Endothelial cell of umbilical vein (primary cell): ENCODE measurements at regions not wholly inside any gene's neighbourhood (a gene's known extent, or its start where the extent isn't known, plus 50 kb on each side); places are given as distances from the start of the nearest gene placed in this dataset.

Experiments
- BruUV-seq: library from RNA; stranded (reverse); fragments of 400-500 nt; replicated peaks from 2 replicates; lab custom pipeline; 2021; lab: Mats Ljungman, UMichigan
- CTCF ChIA-PET: fragments of 300-600, 350-600 bp; sonication (Branson Sonifier 250); formaldehyde crosslinking; loops from one replicate; lab custom pipeline; 2021; ENCODE audit warnings: antibody characterized with exemption, inconsistent platforms; lab: Charles Lee
- POLR2A ChIA-PET: fragments of 300-600, 350-600 bp; sonication (Branson Sonifier 250); formaldehyde crosslinking; loops from one replicate; lab custom pipeline; 2021; ENCODE audit warnings: antibody characterized with exemption, inconsistent platforms; lab: Charles Lee
- DNase-seq: peaks from one replicate; pipeline ENCODE4 v3.0.0-alpha.2; 2011; ENCODE audit warnings: low read depth, low spot score
- FAIRE-seq: peaks from 2 replicates; lab custom pipeline; 2011; peaks lifted over from hg19 to GRCh38; lab: Jason Lieb, UNC
- H2AFZ ChIP-seq: 2 replicates; pipeline ENCODE4 v1.6.0; 2012; ENCODE audit warnings: low read depth, low read length, control low read depth, inconsistent platforms
- H3K27ac ChIP-seq: 2 replicates; pipeline ENCODE4 v1.5.1; 2011; ENCODE audit warnings: low read depth, mild to moderate bottlenecking, control low read depth, low read length, moderate library complexity; ENCODE audit not compliant: insufficient read depth
- H3K27me3 ChIP-seq, 2 experiments: 2 replicates each; pipeline versions ENCODE4 v1.6.0 to v1.6.1; 2011; ENCODE audit warnings: low read length in 2 of 2, mixed read lengths in 1 of 2; ENCODE audit not compliant: control insufficient read depth in 2 of 2, insufficient read depth in 2 of 2
- H3K36me3 ChIP-seq, 2 experiments: 2 replicates in 1 of 2; 3 replicates in 1 of 2; pipeline ENCODE4 v1.5.1; 2011; ENCODE audit warnings: low read length in 2 of 2, mild to moderate bottlenecking in 1 of 2, moderate library complexity in 1 of 2; ENCODE audit not compliant: control insufficient read depth in 2 of 2, insufficient read depth in 2 of 2; ENCODE audit errors: extremely low read depth in 1 of 2
- H3K4me1 ChIP-seq: 3 replicates; pipeline ENCODE4 v1.5.1; 2011; ENCODE audit warnings: mild to moderate bottlenecking, low read length; ENCODE audit not compliant: control insufficient read depth, insufficient read depth; ENCODE audit errors: extremely low read depth
- H3K4me2 ChIP-seq: 2 replicates; pipeline ENCODE4 v1.6.1; 2011; ENCODE audit warnings: low read length, control low read depth, mixed read lengths; ENCODE audit not compliant: insufficient read depth
- H3K4me3 ChIP-seq, 3 experiments: fragments of 200-600 bp in 1 of 3; sonication (generic), shearing (Covaris generic) in 1 of 3; replicated peaks in 1 of 3; 2 replicates each; pipeline ENCODE4 v1.5.1; 2011 to 2016; ENCODE audit warnings: control low read depth in 3 of 3, low read length in 3 of 3, mild to moderate bottlenecking in 2 of 3, inconsistent platforms in 1 of 3, low read depth in 1 of 3, moderate library complexity in 1 of 3; ENCODE audit not compliant: insufficient read depth in 1 of 3
- H3K79me2 ChIP-seq: 2 replicates; pipeline ENCODE4 v1.6.0; 2012; ENCODE audit warnings: low read length, inconsistent platforms; ENCODE audit not compliant: control insufficient read depth, insufficient read depth
- H3K9ac ChIP-seq: replicated peaks from 2 replicates; pipeline ENCODE3; 2011; ENCODE audit warnings: low read length, control low read depth; ENCODE audit not compliant: insufficient read depth; ENCODE audit errors: extremely low read depth
- H3K9me1 ChIP-seq: replicated peaks from 3 replicates; pipeline ENCODE4 v1.6.0; 2011; ENCODE audit warnings: mild to moderate bottlenecking, low read length; ENCODE audit not compliant: control insufficient read depth, insufficient read depth; ENCODE audit errors: extremely low read depth
- H3K9me3 ChIP-seq: replicated peaks from 2 replicates; pipeline ENCODE4 v1.5.1; 2012; ENCODE audit warnings: low read length, inconsistent platforms; ENCODE audit not compliant: control insufficient read depth, insufficient read depth
- H4K20me1 ChIP-seq: replicated peaks from 2 replicates; pipeline ENCODE3; 2011; ENCODE audit warnings: mild to moderate bottlenecking, low read length; ENCODE audit not compliant: control insufficient read depth, insufficient read depth; ENCODE audit errors: extremely low read depth
- CTCF ChIP-seq, 2 donors: IDR thresholded peaks; 1 replicate in 1 of 2; 2 replicates in 1 of 2; pipeline ENCODE4 v1.5.1; 2011; ENCODE audit warnings: low read length in 2 of 2, mild to moderate bottlenecking in 2 of 2, moderate library complexity in 2 of 2, control low read depth in 1 of 2, inconsistent platforms in 1 of 2, low read depth in 1 of 2; ENCODE audit not compliant: insufficient read depth in 1 of 2; ENCODE audit errors: extremely low read depth in 1 of 2
- EZH2 ChIP-seq: IDR thresholded peaks from 2 replicates; pipeline ENCODE4 v1.6.1; 2012; ENCODE audit warnings: borderline replicate concordance, low read depth, mild to moderate bottlenecking, moderate library complexity, low read length, inconsistent platforms; ENCODE audit not compliant: severe bottlenecking
- FOS ChIP-seq: IDR thresholded peaks from 2 replicates; pipeline ENCODE4 v1.6.1; 2011; ENCODE audit warnings: mild to moderate bottlenecking, low read length, moderate library complexity, borderline replicate concordance; ENCODE audit not compliant: insufficient read depth
- GATA2 ChIP-seq: IDR thresholded peaks from 2 replicates; pipeline ENCODE4 v1.7.0; 2011; ENCODE audit warnings: low read depth, mild to moderate bottlenecking, moderate library complexity, mixed read lengths, low read length; ENCODE audit not compliant: insufficient read length, insufficient read depth
- JUN ChIP-seq: IDR thresholded peaks from 2 replicates; pipeline ENCODE4 v1.6.1; 2011; ENCODE audit warnings: borderline replicate concordance, low read depth; ENCODE audit not compliant: insufficient read length, insufficient read depth
- MAX ChIP-seq: IDR thresholded peaks from 2 replicates; pipeline ENCODE4 v1.6.1; 2011; ENCODE audit not compliant: insufficient read depth, insufficient read length
- MYC ChIP-seq: IDR thresholded peaks from one replicate; pipeline ENCODE4 v1.6.1; 2011; ENCODE audit warnings: mild to moderate bottlenecking, low read depth, low read length
- POLR2A ChIP-seq: IDR thresholded peaks from 2 replicates; pipeline ENCODE4 v1.6.1; 2012; ENCODE audit warnings: low read depth, mild to moderate bottlenecking, control low read depth, low read length
- POLR2AphosphoS5 ChIP-seq: IDR thresholded peaks from 2 replicates; pipeline ENCODE4 v1.6.1; 2012; ENCODE audit warnings: low read depth, mild to moderate bottlenecking, control low read depth, low read length, moderate library complexity; ENCODE audit not compliant: insufficient read depth
- dilution Hi-C: fragments of 300-500 bp; cut with MboI; formaldehyde crosslinking; loops from one replicate; pipeline ENCODE4 v1.15.0; 2019; ENCODE audit warnings: low sequenced_read_pairs; ENCODE audit not compliant: extremely low pct_ligation_motif_present
- intact Hi-C: fragments of 100-400 bp; cut with micrococcal nuclease; formaldehyde crosslinking; loops from one replicate; pipeline ENCODE4 v1.10.0; 2022

- intact Hi-C loops (no loop called here), dilution Hi-C loops (no loop called here)
- Histone ChIP-seq H3K4me3 (no peak overlapping the region), H3K9ac (no peak overlapping the region), H3K79me2 (no peaks in the 10 kb centered on the region), H3K9me3 (no peaks in the 10 kb centered on the region), H3K27me3 (no peaks in the 10 kb centered on the region), H3K9me1 (no peaks in the 10 kb centered on the region), H3K27ac (no peak overlapping the region), H4K20me1 (no peaks in the 10 kb centered on the region), H3K4me1 (peaks cover 22% of the 10 kb centered on the region), H3K4me2 (no peak overlapping the region), H2AFZ (no peak overlapping the region), H3K36me3 (no peaks in the 10 kb centered on the region)
- no peak for DNase-seq
- FAIRE-seq: no peak
- no TSS peak for BruUV-seq
- POLR2A ChIA-PET: interaction anchor here (0.7 kb wide), 1 partner anchor 199 kb away, joined by 8 read pairs; no protein-coding TSS in a partner anchor
- CTCF ChIA-PET: interaction anchor here (0.6 to 0.7 kb wide), 2 partner anchors 57 to 351 kb away, joined by 3 to 4 read pairs; no protein-coding TSS in a partner anchor
- TF ChIP-seq MYC: no peak
- TF ChIP-seq JUN: no peak
- TF ChIP-seq GATA2: no peak
- TF ChIP-seq CTCF (IDR thresholded peaks at IDR 0.05; ENCODE audit: extremely low read depth in 1 of 2, insufficient read depth in 1 of 2, low read depth in 1 of 2, low read length in 2 of 2): no peak
- no peak for TF ChIP-seq EZH2
- TF ChIP-seq MAX: no peak
- TF ChIP-seq FOS: no peak
- no peak for TF ChIP-seq POLR2AphosphoS5
- no peak for TF ChIP-seq POLR2A
Observed at GRCh38 chr13:50450279-50450678, 393.2 kb downstream of the DLEU7 start.
